Esophagus (tissue), 2 donors: ENCODE measurements at regions not wholly inside any gene's neighbourhood (a gene's known extent, or its start where the extent isn't known, plus 50 kb on each side); places are given as distances from the start of the nearest gene placed in this dataset.

ENCODE experiments used
- H3K27ac ChIP-seq, 2 donors: one replicate each; pipeline ENCODE4 v1.5.1; 2013; ENCODE audit warnings: low read depth in 2 of 2, mild to moderate bottlenecking in 2 of 2, inconsistent platforms in 1 of 2, low read length in 1 of 2, moderate library complexity in 1 of 2
- H3K27me3 ChIP-seq, 2 donors: one replicate each; pipeline ENCODE4 v1.6.1; 2013; ENCODE audit warnings: low read length in 2 of 2, control low read depth in 1 of 2, mild to moderate bottlenecking in 1 of 2; ENCODE audit not compliant: insufficient read depth in 2 of 2, control insufficient read depth in 1 of 2
- H3K36me3 ChIP-seq, 2 donors: one replicate each; pipeline ENCODE4 v1.6.1; 2013; ENCODE audit warnings: low read length in 1 of 2; ENCODE audit not compliant: control insufficient read depth in 2 of 2, insufficient read depth in 2 of 2
- H3K4me1 ChIP-seq, 2 donors: one replicate each; pipeline ENCODE4 v1.6.1; 2013; ENCODE audit warnings: low read length in 1 of 2; ENCODE audit not compliant: control insufficient read depth in 2 of 2, insufficient read depth in 2 of 2
- H3K4me3 ChIP-seq, 2 donors: one replicate each; pipeline ENCODE4 v1.5.1; 2013; ENCODE audit warnings: low read length in 2 of 2, mild to moderate bottlenecking in 2 of 2, low read depth in 1 of 2, moderate library complexity in 1 of 2
- H3K9me3 ChIP-seq, 2 donors: one replicate each; pipeline ENCODE4 v1.6.1; 2013; ENCODE audit warnings: mild to moderate bottlenecking in 2 of 2, low read depth in 1 of 2, low read length in 1 of 2, moderate library complexity in 1 of 2; ENCODE audit not compliant: control insufficient read depth in 2 of 2, insufficient read depth in 1 of 2
- WGBS, 2 donors: extraction: QIAGEN DNeasy Blood & Tissue Kit; methylation state at CpG; one replicate each; pipeline ENCODE4 v1.1.7; 2013; 5-methylcytosine and 5-hydroxymethylcytosine counted together
- donor health status: healthy with polysubstance abuse.
- donor health status: Bipolar disorder and iron deficiency.

DNA sequence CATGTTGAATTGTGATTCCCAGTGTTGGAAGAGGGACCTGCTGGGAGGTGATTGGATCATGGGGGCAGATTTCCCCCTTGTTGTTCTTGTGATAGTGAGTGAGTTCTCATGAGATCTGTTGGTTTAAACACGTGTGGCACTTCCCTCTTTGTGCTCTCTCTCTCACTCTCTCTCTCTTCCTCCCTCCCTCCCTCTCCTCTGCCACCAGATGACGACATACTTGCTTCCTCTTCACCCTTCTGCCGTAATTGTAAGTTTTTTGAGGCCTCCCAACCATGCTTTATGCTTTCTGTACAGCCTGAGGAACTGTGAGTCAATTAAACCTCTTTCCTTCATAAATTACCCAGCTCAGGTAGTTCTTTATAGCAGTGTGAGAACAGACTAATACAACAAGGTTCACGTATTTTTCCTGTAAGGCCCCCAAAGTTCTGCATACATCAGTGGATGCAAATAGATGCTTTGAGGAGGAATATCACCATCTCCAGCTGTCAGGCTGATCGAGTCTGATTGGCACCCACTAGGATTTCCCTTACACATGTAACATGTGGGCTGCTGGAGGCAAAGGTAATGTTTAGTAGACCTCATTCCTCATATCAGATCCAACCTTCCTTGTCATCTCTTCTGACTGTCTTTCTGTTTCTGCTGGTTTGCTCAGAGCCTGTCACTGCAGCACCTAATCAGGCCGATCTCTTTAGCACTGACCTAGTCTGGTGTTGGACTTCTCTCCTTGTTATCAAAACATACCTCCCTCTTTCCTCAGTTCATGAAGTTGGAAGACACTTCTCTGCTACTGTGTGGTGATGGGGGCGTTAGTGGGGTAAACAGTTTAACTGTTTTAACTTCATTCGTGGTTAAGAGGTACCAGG lies 54.3 kb upstream of the BACH2 start:
- Histone ChIP-seq H3K4me3 (no peak overlapping the region), H3K9me3 (no peaks in the 10 kb centered on the region), H3K27ac (no peak overlapping the region), H3K36me3 (no peaks in the 10 kb centered on the region), H3K27me3 (no peaks in the 10 kb centered on the region), H3K4me1 (no peaks in the 10 kb centered on the region)
- WGBS, 2 donors: 58 to 59% methylated on average over 8 of the region's 8 CpGs

DNA sequence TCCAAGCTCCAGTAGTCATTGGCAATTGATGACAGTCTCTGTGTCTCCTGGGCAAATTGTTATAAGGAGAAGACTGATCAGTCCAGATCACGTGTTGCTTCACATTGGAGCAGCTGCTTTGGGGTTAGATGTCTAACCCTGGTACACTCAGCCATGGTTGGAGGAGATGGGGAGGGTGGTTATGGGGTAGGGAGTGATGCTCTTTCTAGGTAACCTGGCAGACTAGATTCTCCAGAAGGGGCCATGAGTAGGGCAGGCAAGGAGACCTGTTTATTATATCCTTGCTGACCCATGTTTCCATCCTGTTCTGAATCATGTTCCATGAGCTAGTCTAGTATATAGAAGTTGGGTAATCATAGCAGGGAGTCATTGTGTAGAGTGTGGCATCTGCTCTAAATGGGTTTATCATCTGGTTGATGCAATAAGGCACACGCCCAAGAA lies 50.8 kb upstream of the BACH2 start:
- no peaks in the 10 kb centered on the region for H3K27me3 ChIP-seq
- no peaks in the 10 kb centered on the region for H3K9me3 ChIP-seq
- WGBS, 2 donors: 78 to 87% methylated on average over 2 of the region's 2 CpGs
- H3K4me3 ChIP-seq: no peak overlapping the region
- no peaks in the 10 kb centered on the region for H3K4me1 ChIP-seq
- H3K27ac ChIP-seq: no peak overlapping the region
- H3K36me3 ChIP-seq: no peaks in the 10 kb centered on the region

DNA sequence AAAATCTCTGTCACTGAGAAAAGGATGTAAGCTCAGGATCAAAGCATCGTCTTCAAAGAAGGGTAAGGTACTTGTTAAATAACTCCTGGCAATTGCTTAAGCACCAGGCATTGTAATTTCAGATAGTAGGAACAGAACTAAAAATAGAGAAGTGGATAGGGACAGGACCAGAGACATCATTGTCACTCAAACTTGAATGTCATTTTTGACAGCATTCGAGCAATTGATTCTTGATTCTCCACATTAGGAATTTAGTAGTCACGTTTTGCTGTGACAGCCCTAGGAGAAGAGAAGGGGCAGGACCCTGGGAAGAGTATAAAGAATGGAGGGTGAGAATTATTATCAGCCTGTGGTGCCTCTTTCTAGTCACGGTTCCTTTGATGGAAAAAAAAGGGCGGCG lies 50.1 kb upstream of the BACH2 start:
- 80% methylated on average over 6 of the region's 6 CpGs for WGBS, 2 donors
- no peaks in the 10 kb centered on the region for H3K27me3 ChIP-seq
- no peaks in the 10 kb centered on the region for H3K4me1 ChIP-seq
- no peak overlapping the region for H3K27ac ChIP-seq
- no peak overlapping the region for H3K4me3 ChIP-seq
- no peaks in the 10 kb centered on the region for H3K36me3 ChIP-seq
- H3K9me3 ChIP-seq: no peaks in the 10 kb centered on the region
